Activated CD8-positive, alpha-beta memory T cell treated with anti-CD3 and anti-CD28 coated beads for 36 hours (primary cell): ENCODE measurements at regions not wholly inside any gene's neighbourhood (a gene's known extent, or its start where the extent isn't known, plus 50 kb on each side); places are given as distances from the start of the nearest gene placed in this dataset.

Experiments used
- CTCF ChIA-PET: fragments of 350-600 bp; sonication (Branson Sonifier 250); formaldehyde crosslinking; loops from one replicate; lab custom pipeline; 2021; ENCODE audit warnings: antibody characterized with exemption; lab: Charles Lee
- POLR2A ChIA-PET: fragments of 350-600 bp; sonication (Branson Sonifier 250); formaldehyde crosslinking; loops from one replicate; lab custom pipeline; 2021; ENCODE audit warnings: antibody characterized with exemption; lab: Charles Lee

DNA sequence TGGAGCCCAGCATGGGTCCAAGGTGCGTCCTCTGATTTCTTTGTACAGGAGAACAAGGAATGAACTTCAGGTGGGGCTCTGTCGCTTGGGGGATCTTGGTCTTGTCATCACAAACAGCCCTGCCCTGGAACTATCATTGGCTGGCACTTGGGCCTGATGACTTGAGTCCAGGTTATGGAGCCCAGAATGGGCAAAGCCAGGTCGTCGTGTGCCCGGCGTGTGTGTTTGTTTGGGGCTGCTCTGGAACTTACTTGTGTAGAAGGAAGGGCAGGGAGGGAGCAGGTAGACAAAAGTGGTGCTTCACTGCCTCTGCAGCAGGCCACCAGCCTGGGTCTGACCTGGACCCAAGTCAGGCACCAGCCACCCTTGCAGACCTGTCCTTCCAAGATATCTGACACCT is 306.3 kb upstream of the HS6ST1 start:
- CTCF ChIA-PET = no interaction called here
- POLR2A ChIA-PET = no interaction called here

DNA sequence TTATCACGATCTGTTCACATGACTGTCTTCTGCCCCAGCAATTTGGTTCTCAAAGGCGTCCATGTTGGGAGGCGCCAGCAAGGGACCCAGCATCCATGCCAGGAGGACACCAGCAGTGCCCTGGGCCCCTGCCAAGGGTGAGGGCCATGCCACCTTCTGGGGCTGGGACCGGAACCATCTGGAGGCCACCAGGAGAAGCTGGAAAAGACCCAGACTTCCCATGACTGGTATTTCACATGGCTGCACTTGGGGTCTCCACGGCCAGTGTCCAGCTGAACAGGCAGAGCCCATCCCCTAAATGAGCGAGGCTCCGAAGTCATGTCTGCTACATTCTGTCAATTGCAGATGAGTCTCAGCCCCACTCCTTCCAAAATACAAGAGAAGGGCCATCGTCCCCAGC is 306.8 kb upstream of the HS6ST1 start:
- ChIA-PET POLR2A (no interaction called here), CTCF (no interaction called here)

DNA sequence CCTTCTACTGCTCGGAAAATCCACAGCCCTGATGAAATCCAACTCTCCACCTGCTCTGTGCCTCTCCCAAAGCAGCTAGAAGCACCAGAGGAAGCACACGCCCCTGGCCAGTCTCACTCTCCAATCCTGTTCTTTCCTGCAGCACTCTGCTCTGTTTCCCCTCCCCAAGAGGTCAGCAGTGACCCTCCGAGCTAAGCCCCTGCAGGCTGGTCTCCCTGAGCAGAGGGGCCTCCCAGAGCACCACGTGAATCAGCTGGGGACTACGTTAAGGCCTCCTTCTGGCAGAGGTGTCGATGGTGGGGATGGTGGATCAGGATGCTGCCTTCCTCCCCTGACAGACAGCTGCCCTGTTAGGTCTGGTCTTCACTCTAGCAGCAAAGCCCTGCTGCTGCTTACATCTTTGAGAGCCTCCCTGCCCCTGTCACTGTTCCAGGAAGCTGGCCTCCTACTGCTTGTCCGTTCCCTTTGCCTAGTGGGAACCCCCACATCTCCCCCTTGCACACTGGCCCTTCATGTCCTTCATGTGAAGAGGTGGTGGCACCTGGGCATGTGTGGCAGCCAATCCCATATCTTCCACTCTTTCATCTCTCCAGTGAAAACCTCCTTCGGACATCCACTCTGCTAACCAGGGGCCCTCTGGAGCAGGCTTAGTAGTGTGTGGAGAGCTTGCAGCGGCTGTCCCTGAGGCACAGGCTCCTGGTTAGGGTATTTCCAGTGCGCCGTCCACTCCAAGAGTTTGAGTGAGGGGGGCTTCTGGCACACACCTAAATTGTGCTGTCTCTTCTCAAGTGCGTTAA is 307.5 kb upstream of the HS6ST1 start:
- ChIA-PET POLR2A (no interaction called here), CTCF (no interaction called here)

DNA sequence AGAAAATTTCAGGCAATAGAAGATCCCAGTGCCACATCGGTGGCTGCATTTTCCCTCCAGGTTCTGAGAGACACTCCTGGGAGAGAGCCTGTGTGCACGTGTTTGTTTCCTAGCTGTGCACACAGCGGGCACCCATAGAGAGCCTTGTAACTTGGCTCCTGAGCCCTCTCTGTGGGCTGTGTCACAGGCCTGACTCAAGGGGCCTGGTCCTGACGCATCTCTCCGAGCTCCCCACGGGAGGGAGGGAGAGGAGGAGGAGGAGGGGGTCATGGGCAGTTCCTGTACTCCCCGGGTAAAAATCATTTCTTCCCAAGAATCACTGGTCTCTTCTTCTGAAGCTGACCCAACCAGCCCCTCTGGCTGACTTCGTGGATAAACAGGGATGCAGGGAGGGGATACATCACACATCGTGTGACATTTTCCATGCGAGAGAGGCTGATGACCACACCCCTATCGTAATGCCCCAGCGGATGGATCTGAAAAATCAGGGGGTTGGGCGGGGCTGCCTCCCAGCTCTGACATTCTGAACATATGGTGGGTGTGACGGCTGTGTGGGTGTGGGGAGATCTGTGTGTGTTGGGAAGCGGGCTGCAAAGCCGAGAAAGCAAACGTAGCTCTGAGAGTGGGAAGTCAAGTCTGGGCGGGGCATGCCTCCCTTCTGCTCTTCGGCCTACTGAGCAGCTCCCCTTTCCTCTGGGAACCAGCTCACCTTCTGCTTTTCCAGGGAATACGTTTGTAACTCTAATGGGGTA is 308.3 kb upstream of the HS6ST1 start:
- ChIA-PET POLR2A (no interaction called here), CTCF (no interaction called here)

DNA sequence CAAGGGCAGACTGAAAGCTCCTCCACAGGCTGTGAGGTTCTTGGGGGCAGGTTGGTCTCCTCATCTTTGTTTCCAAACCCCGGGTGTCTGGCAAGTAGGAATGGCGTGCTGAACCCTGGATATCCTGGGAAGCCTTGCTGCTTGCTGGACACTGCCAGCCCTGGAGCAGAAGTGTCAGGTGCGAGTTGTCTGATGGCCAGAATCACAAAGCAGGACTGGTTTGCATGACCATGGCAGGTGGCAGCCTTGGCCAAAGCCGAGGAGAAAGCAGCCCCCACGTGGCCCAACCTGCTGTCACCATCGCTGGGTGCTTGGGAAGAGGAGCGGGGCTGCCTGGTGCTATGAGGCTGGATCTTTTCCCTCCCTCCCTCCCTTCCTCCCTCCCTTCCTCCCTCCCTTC is 309.5 kb upstream of the HS6ST1 start:
- ChIA-PET CTCF (no interaction called here), POLR2A (no interaction called here)

DNA sequence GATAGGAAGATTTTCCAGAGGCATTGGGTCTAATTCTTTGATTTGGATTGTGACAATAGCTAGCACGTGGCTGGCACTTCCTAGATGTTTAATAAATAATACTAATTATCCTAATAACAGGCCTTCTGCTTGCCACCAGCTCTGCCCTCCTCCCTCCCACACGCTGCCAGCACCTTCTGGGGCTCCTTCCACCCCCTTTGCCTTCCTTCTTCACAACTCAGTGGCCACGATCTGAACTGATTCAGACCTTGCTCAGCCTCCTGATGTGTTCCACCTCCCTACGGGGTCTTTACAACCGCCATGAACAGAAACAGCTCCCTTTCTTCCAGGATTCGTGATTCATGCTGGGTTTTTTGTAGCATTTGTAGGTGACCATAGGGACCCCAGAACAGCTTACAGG is 310.3 kb upstream of the HS6ST1 start:
- POLR2A ChIA-PET = no interaction called here
- CTCF ChIA-PET = no interaction called here

DNA sequence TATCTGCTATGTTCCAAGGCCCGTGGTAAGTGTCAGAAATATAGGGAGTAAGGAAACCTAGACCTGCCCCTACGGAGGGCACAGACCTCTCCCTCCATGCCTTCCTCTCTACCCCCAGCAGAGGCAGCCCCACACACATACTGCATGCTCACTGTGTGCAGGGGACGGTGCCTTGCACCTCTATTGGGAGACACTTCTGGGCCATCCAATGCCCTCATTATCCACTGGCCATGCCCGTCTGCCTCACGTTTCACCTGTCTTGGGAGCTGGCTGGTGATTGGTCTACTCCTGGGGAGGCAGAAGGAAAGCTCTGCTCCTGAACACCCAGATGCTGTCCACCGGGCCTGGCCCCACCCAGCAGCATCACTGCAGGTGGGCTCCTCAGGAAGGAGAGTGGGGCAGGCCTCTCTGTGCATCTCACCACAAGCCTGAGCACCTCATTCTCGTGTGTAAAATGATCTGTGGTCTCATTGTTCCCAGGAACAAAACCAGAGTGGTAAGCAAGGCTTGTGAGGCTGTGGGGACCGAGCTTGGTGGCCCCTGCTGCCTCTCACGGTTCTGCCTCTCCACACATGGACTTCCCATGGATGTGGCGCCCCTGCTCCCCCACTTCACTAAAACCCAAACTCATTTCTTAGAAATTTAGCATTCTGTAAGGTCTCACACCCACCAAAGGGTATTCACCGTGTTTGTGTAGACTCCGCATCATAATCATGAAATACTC is 312.5 kb upstream of the HS6ST1 start:
- CTCF ChIA-PET = no interaction called here

DNA sequence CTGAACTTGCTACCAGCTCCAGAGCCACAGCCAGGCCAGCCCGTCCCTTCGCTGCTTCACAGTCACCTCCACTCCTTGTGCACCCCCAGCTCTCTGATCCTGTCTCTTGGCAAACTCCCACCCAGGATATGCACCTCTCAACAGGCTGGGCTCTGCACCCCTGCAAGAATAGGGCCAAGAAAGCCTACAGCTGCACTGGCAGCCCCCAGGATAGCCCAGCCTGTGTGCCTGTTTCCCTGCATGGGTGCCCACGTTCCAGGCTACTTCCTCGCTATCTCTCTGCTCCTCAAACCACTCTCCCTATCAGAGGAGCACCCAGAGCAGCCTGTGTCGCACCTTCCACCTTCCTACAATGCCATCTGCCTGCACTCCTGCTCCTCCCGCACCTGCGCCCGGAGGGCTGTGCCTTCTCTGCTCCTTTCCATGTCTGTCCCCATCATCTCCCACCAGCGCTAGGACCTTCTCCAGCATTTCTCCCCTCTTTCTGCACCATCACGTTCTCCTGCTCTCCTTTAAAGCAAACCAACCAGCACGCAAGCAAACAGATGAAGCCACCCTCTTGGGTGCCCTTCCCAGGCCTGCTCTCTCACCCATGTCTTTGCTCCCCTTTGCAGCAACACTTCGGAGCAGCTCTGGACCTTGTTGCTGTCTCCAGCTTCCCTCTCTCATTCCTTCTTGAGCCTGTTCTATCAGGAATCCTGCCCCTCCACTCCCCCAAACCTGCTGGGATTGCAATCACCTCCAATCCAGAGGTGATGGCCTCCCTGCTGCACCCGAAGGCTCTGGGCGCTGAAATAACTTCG is 313.2 kb upstream of the HS6ST1 start:
- POLR2A ChIA-PET = no interaction called here

More for the DNA sequence above, 312.5 kb upstream of the HS6ST1 start:
- POLR2A ChIA-PET = no interaction called here

DNA sequence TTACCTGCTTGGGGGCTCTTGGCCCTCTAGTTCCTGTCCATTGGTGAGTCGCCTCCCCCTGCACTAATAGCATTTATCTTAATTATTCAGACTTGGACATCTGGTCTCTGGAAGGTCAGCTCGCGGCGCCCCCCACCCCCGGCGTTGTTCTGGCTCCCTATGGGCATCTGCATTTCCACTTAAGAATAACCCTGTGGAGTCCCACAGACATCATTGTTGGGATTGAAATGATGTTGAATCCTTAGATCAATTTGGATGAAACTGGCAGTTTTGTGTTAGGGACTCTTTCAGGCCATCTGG is 313.8 kb upstream of the HS6ST1 start:
- ChIA-PET CTCF (no interaction called here), POLR2A (no interaction called here)

More for the DNA sequence above, 313.2 kb upstream of the HS6ST1 start:
- CTCF ChIA-PET = no interaction called here

DNA sequence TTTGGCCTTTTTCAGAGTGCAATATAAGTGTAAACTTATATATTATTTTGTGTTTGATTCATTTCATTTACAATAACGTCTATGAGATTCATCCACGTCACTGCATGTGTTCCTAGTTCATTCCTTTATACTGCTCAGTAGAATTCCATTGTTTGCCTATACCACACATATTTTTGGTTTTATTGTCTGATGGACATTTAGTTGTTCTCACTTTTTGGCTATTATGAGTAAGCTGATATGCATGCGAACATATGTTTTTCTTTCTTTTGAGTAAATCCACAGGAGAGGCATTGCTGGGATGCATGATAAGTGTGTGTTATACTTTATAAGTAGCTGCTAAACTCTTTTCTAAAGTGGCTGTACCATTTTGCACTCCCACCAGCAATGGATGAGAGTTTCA is 314.8 kb upstream of the HS6ST1 start:
- ChIA-PET POLR2A (no interaction called here), CTCF (no interaction called here)

DNA sequence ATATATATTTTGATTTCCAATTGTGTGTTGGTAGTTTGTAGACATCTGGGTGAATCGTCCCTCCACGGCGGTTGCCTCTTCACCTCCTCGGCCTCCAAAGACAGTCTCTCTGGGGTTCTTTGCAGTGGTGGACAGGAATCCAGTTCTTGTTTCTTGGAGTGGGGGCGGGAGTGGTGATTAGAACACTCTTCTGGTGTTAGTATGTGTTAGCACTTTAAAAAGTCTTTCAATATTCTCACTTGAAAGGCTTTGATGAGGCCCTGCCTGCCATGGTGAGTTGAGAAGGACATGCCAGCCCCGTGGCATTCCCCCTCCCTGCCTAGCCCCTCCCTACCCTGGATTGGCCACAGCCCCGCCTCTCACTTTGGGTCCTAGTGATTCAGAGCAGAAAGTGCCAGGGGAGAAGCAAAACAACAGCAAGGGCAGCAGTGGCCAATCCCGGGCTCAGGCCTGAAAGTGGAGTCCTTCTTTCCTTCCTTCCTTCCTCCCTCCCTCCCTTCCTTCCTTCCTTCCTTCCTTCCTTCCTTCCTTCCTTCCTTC is 316.8 kb upstream of the HS6ST1 start:
- CTCF ChIA-PET = no interaction called here

DNA sequence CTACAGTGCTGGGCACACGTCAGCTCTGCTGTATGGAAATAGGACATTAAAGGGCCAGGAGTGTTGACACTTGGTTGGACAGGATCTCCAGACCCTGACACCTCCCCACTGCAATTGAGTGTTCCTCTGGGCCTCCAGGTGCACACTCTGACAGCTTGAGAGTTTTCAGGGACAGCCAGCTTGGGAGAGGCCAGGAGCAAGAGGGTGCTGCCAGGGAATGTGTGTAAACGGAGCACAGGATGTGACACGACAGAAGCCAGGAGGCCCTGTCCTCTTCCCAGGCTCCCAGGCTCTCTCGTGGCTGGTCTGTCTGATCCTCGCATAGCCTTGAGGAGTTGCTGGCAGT is 318.1 kb upstream of the HS6ST1 start:
- ChIA-PET POLR2A (no interaction called here), CTCF (no interaction called here)

More for the DNA sequence above, 316.8 kb upstream of the HS6ST1 start:
- POLR2A ChIA-PET = no interaction called here

DNA sequence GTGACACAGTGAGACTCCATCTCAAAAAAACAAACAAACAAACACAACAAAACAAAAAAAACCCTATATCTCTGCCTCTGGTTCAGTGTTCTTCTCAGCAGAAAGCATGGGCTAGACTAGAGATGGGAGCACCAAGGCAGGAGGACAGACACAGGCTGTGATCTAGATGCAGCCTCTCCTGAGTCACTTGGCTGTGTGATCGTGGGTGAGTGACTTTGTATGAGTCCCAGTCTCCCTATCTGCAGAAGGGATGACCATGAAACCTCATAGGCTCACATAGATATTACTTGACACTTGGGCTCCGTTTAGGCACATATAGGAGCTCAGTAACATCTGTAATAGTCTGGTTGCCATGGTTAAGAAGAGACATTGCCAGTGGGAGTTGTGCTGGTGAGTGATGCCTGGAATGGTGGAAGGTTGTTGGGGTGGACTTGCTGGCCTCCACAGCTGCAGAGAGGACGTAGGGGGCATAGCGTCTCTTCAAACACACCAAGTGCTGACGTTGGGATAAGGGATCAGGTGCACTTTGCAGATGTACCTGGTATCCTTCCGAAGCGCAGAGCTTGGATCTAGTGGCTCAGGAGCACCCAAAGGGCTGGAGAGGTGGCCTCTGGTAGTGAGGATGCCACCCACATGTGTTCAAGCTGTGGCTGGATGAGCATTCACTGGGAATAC is 318.9 kb upstream of the HS6ST1 start:
- ChIA-PET POLR2A (no interaction called here), CTCF (no interaction called here)

DNA sequence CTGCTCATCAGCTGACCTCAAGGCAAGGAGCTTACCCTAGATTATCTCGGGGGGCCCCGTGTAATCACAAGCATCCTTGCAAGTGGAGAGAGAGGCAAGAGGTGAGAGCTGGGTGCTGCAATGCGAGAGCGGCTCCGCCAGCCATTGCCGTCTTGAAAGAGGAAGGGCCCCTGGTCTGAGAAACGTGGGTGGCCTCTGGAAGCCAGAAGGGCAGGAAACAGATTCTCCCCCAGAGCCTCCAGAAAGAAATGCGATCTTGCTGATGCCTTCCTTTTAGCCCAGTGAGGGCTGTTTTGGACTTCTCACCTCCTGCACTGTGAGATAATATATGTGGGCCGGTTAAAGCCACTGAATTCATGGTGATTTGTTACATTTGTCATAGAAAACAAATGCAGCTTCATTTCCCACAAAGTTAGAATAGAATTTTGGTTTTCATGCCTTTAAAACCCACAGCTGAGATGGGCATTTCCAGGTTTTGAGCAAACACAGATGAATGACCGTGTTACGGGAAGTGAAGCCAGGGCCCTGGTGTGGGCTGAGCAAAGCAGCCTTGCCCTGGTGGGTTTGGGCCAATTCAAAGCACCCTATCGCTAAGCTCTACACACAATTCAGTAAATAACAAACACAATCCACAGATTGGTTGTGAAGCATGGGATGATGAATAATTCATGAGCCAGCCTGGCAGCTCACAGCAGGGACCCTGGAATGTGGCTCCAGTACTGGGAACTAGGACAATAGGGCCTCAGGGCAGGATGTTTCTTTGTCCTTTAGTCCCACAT is 319.9 kb upstream of the HS6ST1 start:
- CTCF ChIA-PET = no interaction called here
- POLR2A ChIA-PET = no interaction called here

DNA sequence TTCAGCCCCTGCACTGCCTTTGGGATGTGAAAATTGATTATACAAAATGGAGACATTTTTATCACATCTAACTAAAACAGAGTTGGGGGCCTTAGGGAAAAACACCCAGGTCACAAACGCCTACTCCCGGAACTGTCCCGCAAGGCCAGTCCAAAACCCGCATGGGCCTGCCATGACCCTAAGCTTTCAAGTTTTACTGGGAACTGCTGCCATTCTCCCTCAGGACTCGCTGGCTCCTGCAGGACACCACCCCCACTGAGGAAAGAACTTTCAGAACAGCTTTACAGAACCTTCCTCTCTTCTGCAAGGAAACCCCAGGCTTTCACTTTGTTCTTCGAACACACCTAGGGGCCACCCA is 320.4 kb upstream of the HS6ST1 start:
- POLR2A ChIA-PET = no interaction called here
- CTCF ChIA-PET = no interaction called here

DNA sequence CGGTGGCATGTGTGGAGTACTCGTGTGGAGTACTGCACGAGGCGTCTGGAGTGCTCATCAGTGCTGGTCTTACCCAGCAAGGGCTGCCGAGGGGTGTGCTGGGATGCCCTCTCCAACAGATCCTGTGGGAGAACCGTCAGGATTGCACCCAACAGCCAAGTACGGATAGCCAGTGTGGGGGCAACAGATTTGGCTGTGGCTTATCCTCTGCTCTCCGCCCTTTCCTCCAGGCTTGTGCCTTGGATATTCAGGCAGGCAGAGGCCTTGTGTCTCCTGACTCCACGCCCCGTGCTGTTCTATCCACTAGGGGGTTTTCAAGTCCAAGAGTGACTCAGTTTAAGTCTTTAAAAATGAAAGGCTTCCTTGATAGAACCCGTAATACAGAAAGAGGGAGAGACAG is 321.0 kb upstream of the HS6ST1 start:
- CTCF ChIA-PET = no interaction called here
- POLR2A ChIA-PET = no interaction called here

DNA sequence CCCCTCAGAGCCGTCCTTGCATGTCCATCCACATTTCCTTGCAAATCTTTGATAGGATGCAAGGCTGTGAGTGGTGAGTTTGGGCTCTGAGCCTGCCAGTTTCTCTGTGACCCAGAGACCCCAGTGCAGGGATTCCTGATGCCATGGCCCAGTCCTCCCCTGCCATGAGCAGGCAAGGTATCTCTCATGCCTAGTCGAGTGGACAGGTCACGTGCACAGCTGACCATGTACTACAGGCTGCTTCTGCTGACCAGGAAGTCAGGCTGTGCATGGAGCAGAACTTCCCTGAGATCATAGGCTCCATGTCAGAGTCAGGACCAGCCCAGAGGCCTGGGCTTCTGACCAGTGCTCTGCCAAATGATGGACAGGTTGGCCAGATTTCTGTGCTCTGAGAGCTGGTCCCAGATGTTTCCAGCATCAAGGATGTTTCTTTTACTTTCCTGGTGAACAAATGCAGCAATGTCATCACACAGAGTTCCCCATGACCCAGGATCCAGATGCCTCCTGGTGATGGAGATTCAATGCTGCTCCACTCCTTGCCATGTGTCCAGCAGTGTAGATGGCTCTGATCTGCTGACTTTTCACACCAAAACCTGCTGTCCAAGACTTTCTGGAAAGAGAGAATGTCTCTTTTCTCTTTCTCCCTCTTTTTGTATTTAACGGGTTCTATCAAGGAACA is 321.6 kb upstream of the HS6ST1 start:
- CTCF ChIA-PET = no interaction called here
- POLR2A ChIA-PET = no interaction called here

DNA sequence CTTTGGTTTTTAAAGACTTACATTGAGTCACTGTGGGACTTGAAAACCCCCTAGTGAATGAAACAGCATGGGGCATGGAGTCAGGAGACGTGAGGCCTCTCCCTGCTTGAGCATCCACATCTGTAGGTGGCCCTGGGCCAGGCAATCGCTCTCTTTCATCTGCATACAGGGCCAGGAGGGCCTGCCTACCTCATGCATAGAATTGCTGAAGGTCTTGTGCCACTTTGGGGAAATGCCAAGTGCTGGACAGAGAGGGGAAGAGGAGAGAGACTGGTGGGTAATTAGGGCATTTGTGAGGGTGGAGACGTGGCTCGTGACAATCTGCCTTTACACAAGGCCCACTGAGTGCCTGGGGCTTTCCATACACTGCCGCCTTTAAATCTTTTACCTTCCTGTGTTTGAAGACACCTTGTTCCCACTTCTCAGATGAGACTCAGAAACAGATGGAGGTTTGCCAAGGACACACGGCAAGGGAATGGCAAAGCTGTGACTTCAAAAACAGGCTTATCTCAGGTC is 322.2 kb upstream of the HS6ST1 start:
- ChIA-PET POLR2A (no interaction called here), CTCF (no interaction called here)
